SK-N-SH (cell line): ENCODE measurements at regions not wholly inside any gene's neighbourhood (a gene's known extent, or its start where the extent isn't known, plus 50 kb on each side); places are given as distances from the start of the nearest gene placed in this dataset.

Source experiments
- CTCF ChIA-PET: fragments of 300-600, 350-600 bp; formaldehyde crosslinking; extraction: SDS; loops from one replicate; lab custom pipeline; 2021; lab: Yijun Ruan, JAX
- POLR2A ChIA-PET: fragments of 350-600 bp; sonication (Branson Sonifier 250); formaldehyde crosslinking; extraction: SDS; loops from one replicate; lab custom pipeline; 2020; ENCODE audit warnings: antibody characterized with exemption, inconsistent platforms; lab: Yijun Ruan, JAX
- DNase-seq: peaks from one replicate; pipeline ENCODE4 v3.0.0; 2012
- H2AFZ ChIP-seq: fragments of 200-600 bp; sonication (generic); 2 replicates; pipeline ENCODE4 v1.8.1; 2016; ENCODE audit warnings: antibody characterized with exemption, mild to moderate bottlenecking, low read depth
- H3F3A ChIP-seq: fragments of 200-600 bp; sonication (generic); replicated peaks from 2 replicates; pipeline ENCODE3; 2016; ENCODE audit warnings: antibody characterized with exemption, mild to moderate bottlenecking; ENCODE audit not compliant: insufficient read depth
- H3K27ac ChIP-seq, 2 experiments: fragments of 200-500 bp in 1 of 2; fragments of 200-600 bp in 1 of 2; sonication (Bioruptor generic) in 1 of 2; sonication (generic), shearing (Covaris generic) in 1 of 2; 2 replicates each; pipeline versions ENCODE4 v1.5.1 to v1.6.1; 2014 to 2016; ENCODE audit warnings: low read depth in 2 of 2, inconsistent platforms in 1 of 2, low read length in 1 of 2, mild to moderate bottlenecking in 1 of 2, mixed read lengths in 1 of 2
- H3K27me3 ChIP-seq: fragments of 200-600 bp; sonication (generic), shearing (Covaris generic); 2 replicates; pipeline ENCODE4 v1.6.1; 2016; ENCODE audit warnings: mixed run types; ENCODE audit not compliant: insufficient read depth
- H3K36me3 ChIP-seq, 2 experiments: fragments of 200-500 bp in 1 of 2; fragments of 200-600 bp in 1 of 2; sonication (Bioruptor generic) in 1 of 2; sonication (generic) in 1 of 2; replicated peaks in 1 of 2; 2 replicates each; pipeline versions ENCODE3 to v1.5.1; 2014 to 2016; ENCODE audit warnings: low read length in 1 of 2, mild to moderate bottlenecking in 1 of 2; ENCODE audit not compliant: insufficient read depth in 2 of 2, control insufficient read depth in 1 of 2
- H3K4me1 ChIP-seq, 2 experiments: fragments of 200-500 bp in 1 of 2; fragments of 200-600 bp in 1 of 2; sonication (Bioruptor generic) in 1 of 2; sonication (generic), shearing (Covaris generic) in 1 of 2; 2 replicates each; pipeline versions ENCODE4 v1.5.1 to v1.6.1; 2014 to 2016; ENCODE audit warnings: low read depth in 1 of 2, low read length in 1 of 2, mixed run types in 1 of 2; ENCODE audit not compliant: insufficient read depth in 2 of 2, control insufficient read depth in 1 of 2
- H3K4me2 ChIP-seq: fragments of 200-600 bp; sonication (generic), shearing (Covaris generic); 2 replicates; pipeline ENCODE4 v1.6.1; 2017; ENCODE audit warnings: mixed run types
- H3K4me3 ChIP-seq, 2 experiments: fragments of 200-500 bp in 1 of 2; fragments of 200-600 bp in 1 of 2; sonication (Bioruptor generic) in 1 of 2; sonication (generic), shearing (Covaris generic) in 1 of 2; 2 replicates each; pipeline versions ENCODE4 v1.5.1 to v1.8.1; 2014 to 2016; ENCODE audit warnings: low read depth in 2 of 2, inconsistent platforms in 1 of 2, low read length in 1 of 2, mild to moderate bottlenecking in 1 of 2, mixed read lengths in 1 of 2, moderate library complexity in 1 of 2
- H3K79me2 ChIP-seq: fragments of 200-600 bp; sonication (generic); 2 replicates; pipeline ENCODE4 v1.8.1; 2017; ENCODE audit warnings: mild to moderate bottlenecking; ENCODE audit not compliant: insufficient read depth
- H3K9ac ChIP-seq: fragments of 200-600 bp; sonication (generic); 2 replicates; pipeline ENCODE4 v1.6.1; 2017; ENCODE audit warnings: mixed run types
- H3K9me2 ChIP-seq: fragments of 200-600 bp; sonication (generic); 2 replicates; pipeline ENCODE4 v1.6.1; 2017; ENCODE audit warnings: mixed run types
- H3K9me3 ChIP-seq: fragments of 200-600 bp; sonication (generic); 2 replicates; pipeline ENCODE4 v1.6.1; 2017; ENCODE audit warnings: mixed run types, mild to moderate bottlenecking, moderate library complexity
- H4K20me1 ChIP-seq: fragments of 200-600 bp; sonication (generic); 2 replicates; pipeline ENCODE4 v1.6.1; 2017; ENCODE audit warnings: mild to moderate bottlenecking, mixed run types; ENCODE audit not compliant: insufficient read depth
- ELF1 ChIP-seq: IDR thresholded peaks from 2 replicates; pipeline ENCODE4 v1.4.0; 2012
- EP300 ChIP-seq, 2 experiments: IDR thresholded peaks; 2 replicates each; pipeline versions ENCODE4 v1.4.0 to v1.6.1; 2012; ENCODE audit warnings: borderline replicate concordance in 1 of 2, low read depth in 1 of 2, low read length in 1 of 2
- EZH2phosphoT487 ChIP-seq: fragments of 200-600 bp; sonication (generic); IDR thresholded peaks from 2 replicates; pipeline ENCODE4 v1.6.1; 2017; ENCODE audit warnings: low read depth, mixed run types, mild to moderate bottlenecking, antibody characterized with exemption, moderate library complexity, borderline replicate concordance
- FOSL2 ChIP-seq: IDR thresholded peaks from 2 replicates; pipeline ENCODE4 v1.4.0; 2012; ENCODE audit warnings: low read depth, mild to moderate bottlenecking, moderate library complexity, borderline replicate concordance
- FOXJ3 ChIP-seq: sonication (generic); formaldehyde crosslinking; IDR thresholded peaks from 2 replicates; pipeline ENCODE4 v1.5.1; 2020; ENCODE audit warnings: mild to moderate bottlenecking, missing genetic modification reagents
- GABPA ChIP-seq: IDR thresholded peaks from 2 replicates; pipeline ENCODE4 v1.4.0; 2012; ENCODE audit warnings: low read depth, mild to moderate bottlenecking
- JUND ChIP-seq: IDR thresholded peaks from 2 replicates; pipeline ENCODE4 v1.4.0; 2012
- MEF2A ChIP-seq: IDR thresholded peaks from 2 replicates; pipeline ENCODE4 v1.4.0; 2012; ENCODE audit warnings: low read depth, borderline replicate concordance
- NRF1 ChIP-seq: IDR thresholded peaks from 2 replicates; pipeline ENCODE4 v1.6.1; 2012; ENCODE audit warnings: low read depth, mild to moderate bottlenecking, low read length
- RFX5 ChIP-seq: IDR thresholded peaks from 2 replicates; pipeline ENCODE4 v1.6.1; 2012; ENCODE audit warnings: mild to moderate bottlenecking, improper control_type of control experiment, low read length
- RXRA ChIP-seq: IDR thresholded peaks from 2 replicates; pipeline ENCODE4 v1.4.0; 2012; ENCODE audit warnings: low read depth, mild to moderate bottlenecking, borderline replicate concordance
- SMC3 ChIP-seq: IDR thresholded peaks from 2 replicates; pipeline ENCODE4 v1.6.1; 2012; ENCODE audit warnings: low read depth, low read length, improper control_type of control experiment
- TAF1 ChIP-seq: IDR thresholded peaks from 2 replicates; pipeline ENCODE4 v1.6.1; 2012; ENCODE audit warnings: low read depth, mild to moderate bottlenecking, low read length, moderate library complexity, borderline replicate concordance
- USF1 ChIP-seq: IDR thresholded peaks from 2 replicates; pipeline ENCODE4 v1.4.0; 2012; ENCODE audit warnings: low read depth, borderline replicate concordance
- YY1 ChIP-seq: IDR thresholded peaks from 2 replicates; pipeline ENCODE4 v1.4.0; 2012; ENCODE audit warnings: low read depth, mild to moderate bottlenecking
- WGBS: methylation state at CpG from one replicate; pipeline ENCODE4 v1.1.6; 2017; ENCODE audit warnings: low lambda C conversion rate; 5-methylcytosine and 5-hydroxymethylcytosine counted together
- TF ChIP-seq, protein P1 (sequence below): fragments of 150-350 bp; IDR thresholded peaks from 2 replicates; pipeline ENCODE4 v1.6.1; 2017; ENCODE audit warnings: antibody characterized with exemption, low read length, low read depth, borderline replicate concordance
- TF ChIP-seq, protein P2 (sequence below): fragments of 200-600 bp; sonication (generic); IDR thresholded peaks from 2 replicates; pipeline ENCODE4 v1.6.1; 2017; ENCODE audit warnings: antibody characterized with exemption, mild to moderate bottlenecking, moderate library complexity
- TF ChIP-seq, protein P3 (sequence below): IDR thresholded peaks from 2 replicates; pipeline ENCODE4 v1.6.1; 2012; ENCODE audit warnings: mild to moderate bottlenecking, low read depth, low read length, moderate library complexity

GRCh38 chr11:44472916-44473315, 92.5 kb upstream of the CD82 start:
- Histone ChIP-seq H3K9ac (no peak overlapping the region), H3K36me3 (no peaks in the 10 kb centered on the region), H3K9me2 (no peaks in the 10 kb centered on the region), H4K20me1 (no peaks in the 10 kb centered on the region), H2AFZ (no peak overlapping the region), H3K27ac (no peak overlapping the region), H3K4me1 (no peaks in the 10 kb centered on the region), H3K27me3 (peaks cover 19% of the 10 kb centered on the region; the same call in 1 of the 2 replicates), H3K79me2 (no peaks in the 10 kb centered on the region), H3K4me2 (no peak overlapping the region), H3K9me3 (no peaks in the 10 kb centered on the region), H3F3A (no peaks in the 10 kb centered on the region), H3K4me3 (no peak overlapping the region)
- CTCF ChIA-PET = no interaction called here
- no peak for DNase-seq
- WGBS = 48% methylated on average over 3 of the region's 4 CpGs
- POLR2A ChIA-PET = no interaction called here
- TF ChIP-seq RXRA (no peak), MEF2A (no peak), GABPA (no peak), FOSL2 (no peak), RFX5 (no peak), NRF1 (no peak), YY1 (no peak), EP300 (IDR thresholded peaks at IDR 0.05; ENCODE audit: borderline replicate concordance in 1 of 2, low read depth in 1 of 2, low read length in 1 of 2) (no peak), TAF1 (no peak)
- TF ChIP-seq, protein P1, sequence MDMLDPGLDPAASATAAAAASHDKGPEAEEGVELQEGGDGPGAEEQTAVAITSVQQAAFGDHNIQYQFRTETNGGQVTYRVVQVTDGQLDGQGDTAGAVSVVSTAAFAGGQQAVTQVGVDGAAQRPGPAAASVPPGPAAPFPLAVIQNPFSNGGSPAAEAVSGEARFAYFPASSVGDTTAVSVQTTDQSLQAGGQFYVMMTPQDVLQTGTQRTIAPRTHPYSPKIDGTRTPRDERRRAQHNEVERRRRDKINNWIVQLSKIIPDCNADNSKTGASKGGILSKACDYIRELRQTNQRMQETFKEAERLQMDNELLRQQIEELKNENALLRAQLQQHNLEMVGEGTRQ = no peak
- TF ChIP-seq, protein P2, sequence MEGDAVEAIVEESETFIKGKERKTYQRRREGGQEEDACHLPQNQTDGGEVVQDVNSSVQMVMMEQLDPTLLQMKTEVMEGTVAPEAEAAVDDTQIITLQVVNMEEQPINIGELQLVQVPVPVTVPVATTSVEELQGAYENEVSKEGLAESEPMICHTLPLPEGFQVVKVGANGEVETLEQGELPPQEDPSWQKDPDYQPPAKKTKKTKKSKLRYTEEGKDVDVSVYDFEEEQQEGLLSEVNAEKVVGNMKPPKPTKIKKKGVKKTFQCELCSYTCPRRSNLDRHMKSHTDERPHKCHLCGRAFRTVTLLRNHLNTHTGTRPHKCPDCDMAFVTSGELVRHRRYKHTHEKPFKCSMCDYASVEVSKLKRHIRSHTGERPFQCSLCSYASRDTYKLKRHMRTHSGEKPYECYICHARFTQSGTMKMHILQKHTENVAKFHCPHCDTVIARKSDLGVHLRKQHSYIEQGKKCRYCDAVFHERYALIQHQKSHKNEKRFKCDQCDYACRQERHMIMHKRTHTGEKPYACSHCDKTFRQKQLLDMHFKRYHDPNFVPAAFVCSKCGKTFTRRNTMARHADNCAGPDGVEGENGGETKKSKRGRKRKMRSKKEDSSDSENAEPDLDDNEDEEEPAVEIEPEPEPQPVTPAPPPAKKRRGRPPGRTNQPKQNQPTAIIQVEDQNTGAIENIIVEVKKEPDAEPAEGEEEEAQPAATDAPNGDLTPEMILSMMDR = no peak

DNA sequence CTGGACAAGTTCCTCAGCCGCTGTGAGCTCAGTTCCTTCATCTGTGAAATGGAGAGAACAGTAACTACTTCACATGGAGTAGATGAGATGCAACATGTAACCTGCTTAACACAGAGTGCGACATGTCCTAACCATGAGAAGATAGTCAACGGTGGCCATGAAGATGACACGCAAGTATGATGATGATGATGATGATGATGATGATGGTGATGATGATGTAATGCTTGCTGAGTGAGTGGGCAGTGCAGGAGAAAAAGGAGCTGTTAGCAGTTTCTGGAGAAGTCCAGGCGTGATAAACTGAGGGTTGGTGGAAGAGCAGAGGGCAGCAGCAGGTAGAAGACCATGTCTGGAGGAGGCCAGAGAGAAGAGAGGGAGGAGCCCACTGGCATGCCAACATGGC, 90.8 kb upstream of the CD82 start:
- H4K20me1 ChIP-seq = no peaks in the 10 kb centered on the region
- H3K9ac ChIP-seq = no peak overlapping the region
- H3F3A ChIP-seq = no peaks in the 10 kb centered on the region
- no peaks in the 10 kb centered on the region for H3K9me2 ChIP-seq
- no peaks in the 10 kb centered on the region for H3K36me3 ChIP-seq
- POLR2A ChIA-PET = no interaction called here
- no peaks in the 10 kb centered on the region for H3K9me3 ChIP-seq
- no peaks in the 10 kb centered on the region for H3K79me2 ChIP-seq
- H3K4me2 ChIP-seq = no peak overlapping the region
- H3K4me3 ChIP-seq = no peak overlapping the region
- peaks cover 19% of the 10 kb centered on the region; the same call in 1 of the 2 replicates for H3K27me3 ChIP-seq
- CTCF ChIA-PET = interaction anchor here (1.3 kb wide), 1 partner anchor 63 kb away, joined by 3 read pairs; no protein-coding TSS in a partner anchor
- no peak for DNase-seq
- H3K4me1 ChIP-seq = no peaks in the 10 kb centered on the region
- H2AFZ ChIP-seq = no peak overlapping the region
- no peak for TF ChIP-seq FOXJ3 (CRISPR knock-in tag)
- no peak for TF ChIP-seq SMC3
- TF ChIP-seq USF1 = no peak
- no peak for TF ChIP-seq NRF1
- no peak for TF ChIP-seq FOSL2
- no peak for TF ChIP-seq EP300 (IDR thresholded peaks at IDR 0.05; ENCODE audit: borderline replicate concordance in 1 of 2, low read depth in 1 of 2, low read length in 1 of 2)
- TF ChIP-seq TAF1 = no peak
- no peak for TF ChIP-seq JUND
- no peak for TF ChIP-seq ELF1
- TF ChIP-seq RXRA = no peak
- TF ChIP-seq, protein P3, sequence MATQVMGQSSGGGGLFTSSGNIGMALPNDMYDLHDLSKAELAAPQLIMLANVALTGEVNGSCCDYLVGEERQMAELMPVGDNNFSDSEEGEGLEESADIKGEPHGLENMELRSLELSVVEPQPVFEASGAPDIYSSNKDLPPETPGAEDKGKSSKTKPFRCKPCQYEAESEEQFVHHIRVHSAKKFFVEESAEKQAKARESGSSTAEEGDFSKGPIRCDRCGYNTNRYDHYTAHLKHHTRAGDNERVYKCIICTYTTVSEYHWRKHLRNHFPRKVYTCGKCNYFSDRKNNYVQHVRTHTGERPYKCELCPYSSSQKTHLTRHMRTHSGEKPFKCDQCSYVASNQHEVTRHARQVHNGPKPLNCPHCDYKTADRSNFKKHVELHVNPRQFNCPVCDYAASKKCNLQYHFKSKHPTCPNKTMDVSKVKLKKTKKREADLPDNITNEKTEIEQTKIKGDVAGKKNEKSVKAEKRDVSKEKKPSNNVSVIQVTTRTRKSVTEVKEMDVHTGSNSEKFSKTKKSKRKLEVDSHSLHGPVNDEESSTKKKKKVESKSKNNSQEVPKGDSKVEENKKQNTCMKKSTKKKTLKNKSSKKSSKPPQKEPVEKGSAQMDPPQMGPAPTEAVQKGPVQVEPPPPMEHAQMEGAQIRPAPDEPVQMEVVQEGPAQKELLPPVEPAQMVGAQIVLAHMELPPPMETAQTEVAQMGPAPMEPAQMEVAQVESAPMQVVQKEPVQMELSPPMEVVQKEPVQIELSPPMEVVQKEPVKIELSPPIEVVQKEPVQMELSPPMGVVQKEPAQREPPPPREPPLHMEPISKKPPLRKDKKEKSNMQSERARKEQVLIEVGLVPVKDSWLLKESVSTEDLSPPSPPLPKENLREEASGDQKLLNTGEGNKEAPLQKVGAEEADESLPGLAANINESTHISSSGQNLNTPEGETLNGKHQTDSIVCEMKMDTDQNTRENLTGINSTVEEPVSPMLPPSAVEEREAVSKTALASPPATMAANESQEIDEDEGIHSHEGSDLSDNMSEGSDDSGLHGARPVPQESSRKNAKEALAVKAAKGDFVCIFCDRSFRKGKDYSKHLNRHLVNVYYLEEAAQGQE = no peak
- no peak for TF ChIP-seq EZH2phosphoT487
- no peak overlapping the region for H3K27ac ChIP-seq
- WGBS = 52% methylated on average over 5 of the region's 5 CpGs
